BLaER1 (cell line): ENCODE measurements at regions not wholly inside any gene's neighbourhood (a gene's known extent, or its start where the extent isn't known, plus 50 kb on each side); places are given as distances from the start of the nearest gene placed in this dataset.
"Not testable (repeated sequence)": the region's sequence is repeated elsewhere in the genome, so short reads cannot be mapped to it uniquely, and the experiment has no call there.

Experiments used
- H3K27ac ChIP-seq: shearing (Covaris generic); formaldehyde crosslinking; 2 replicates; pipeline ENCODE4 v1.8.1; 2022
- H3K27me3 ChIP-seq: shearing (Covaris generic); formaldehyde crosslinking; 2 replicates; pipeline ENCODE4 v1.8.1; 2022
- H3K36me3 ChIP-seq: shearing (Covaris generic); formaldehyde crosslinking; 2 replicates; pipeline ENCODE4 v1.8.1; 2022
- H3K4me1 ChIP-seq: shearing (Covaris generic); formaldehyde crosslinking; 2 replicates; pipeline ENCODE4 v1.8.1; 2022
- H3K4me2 ChIP-seq: shearing (Covaris generic); formaldehyde crosslinking; 2 replicates; pipeline ENCODE4 v1.8.1; 2022
- H3K4me3 ChIP-seq: shearing (Covaris generic); formaldehyde crosslinking; 2 replicates; pipeline ENCODE4 v1.8.1; 2022
- H3K9ac ChIP-seq: shearing (Covaris generic); formaldehyde crosslinking; 2 replicates; pipeline ENCODE4 v1.8.1; 2022
- H3K9me3 ChIP-seq: shearing (Covaris generic); formaldehyde crosslinking; 2 replicates; pipeline ENCODE4 v1.8.1; 2022
- H4K20me1 ChIP-seq: shearing (Covaris generic); formaldehyde crosslinking; 2 replicates; pipeline ENCODE4 v1.8.1; 2022
- Cebpa-rat ChIP-seq: shearing (Covaris generic); IDR thresholded peaks from 2 replicates; pipeline ENCODE4 v1.8.1; 2022

- not testable (repeated sequence) for H3K36me3 ChIP-seq, H3K4me3 ChIP-seq, H4K20me1 ChIP-seq
These were observed 183.0 kb downstream of the HACE1 start for GRCh38 chr6:104676679-104677078.

GRCh38 chr6:104675161-104675560 lies 184.6 kb downstream of the HACE1 start:
- H4K20me1 ChIP-seq, H3K9ac ChIP-seq, H3K36me3 ChIP-seq: not testable (repeated sequence)

More at GRCh38 chr6:104676679-104677078, 183.0 kb downstream of the HACE1 start:
- not testable (repeated sequence) for H3K4me1 ChIP-seq, H3K27me3 ChIP-seq, H3K27ac ChIP-seq, H3K9ac ChIP-seq, H3K4me2 ChIP-seq
- H3K9me3 ChIP-seq = peaks cover 17% of the 10 kb centered on the region

GRCh38 chr6:104673078-104673477 lies 186.6 kb downstream of the HACE1 start:
- not testable (repeated sequence) for H3K36me3 ChIP-seq, H3K4me2 ChIP-seq, H3K4me3 ChIP-seq, H3K27me3 ChIP-seq, H3K27ac ChIP-seq, H4K20me1 ChIP-seq, H3K4me1 ChIP-seq, H3K9ac ChIP-seq
- H3K9me3 ChIP-seq = peaks cover 18% of the 10 kb centered on the region

More at GRCh38 chr6:104675161-104675560, 184.6 kb downstream of the HACE1 start:
- H3K4me3 ChIP-seq, H3K4me1 ChIP-seq, H3K4me2 ChIP-seq, H3K27ac ChIP-seq, H3K27me3 ChIP-seq: not testable (repeated sequence)
- H3K9me3 ChIP-seq = peaks cover 18% of the 10 kb centered on the region

- not testable (repeated sequence) for H3K4me2 ChIP-seq, H3K9ac ChIP-seq, H3K27me3 ChIP-seq, H3K36me3 ChIP-seq, H3K4me3 ChIP-seq, H4K20me1 ChIP-seq, H3K27ac ChIP-seq, H3K4me1 ChIP-seq
- H3K9me3 ChIP-seq = peaks cover 18% of the 10 kb centered on the region
These were observed 188.2 kb downstream of the HACE1 start for GRCh38 chr6:104671591-104671891.

GRCh38 chr6:104670834-104671590 lies 188.7 kb downstream of the HACE1 start:
- H4K20me1 ChIP-seq, H3K9ac ChIP-seq, H3K27me3 ChIP-seq, H3K27ac ChIP-seq, H3K4me1 ChIP-seq, H3K36me3 ChIP-seq, H3K4me2 ChIP-seq, H3K4me3 ChIP-seq: not testable (repeated sequence)
- peaks cover 20% of the 10 kb centered on the region for H3K9me3 ChIP-seq

GRCh38 chr6:104669483-104669882 lies 190.2 kb downstream of the HACE1 start:
- H3K4me3 ChIP-seq = no peak overlapping the region
- no peaks in the 10 kb centered on the region for H3K36me3 ChIP-seq
- no peaks in the 10 kb centered on the region for H4K20me1 ChIP-seq
- no peak overlapping the region for H3K4me2 ChIP-seq
- TF ChIP-seq Cebpa-rat = no peak
- H3K27ac ChIP-seq = no peak overlapping the region
- H3K4me1 ChIP-seq = no peaks in the 10 kb centered on the region
- no peak overlapping the region for H3K9ac ChIP-seq
- peaks cover 29% of the 10 kb centered on the region for H3K9me3 ChIP-seq
- H3K27me3 ChIP-seq = no peaks in the 10 kb centered on the region

- Histone ChIP-seq H3K4me3 (no peak overlapping the region), H3K4me1 (peaks cover 5% of the 10 kb centered on the region; the same call in 1 of the 2 replicates), H4K20me1 (no peaks in the 10 kb centered on the region), H3K9ac (no peak overlapping the region), H3K9me3 (no peaks in the 10 kb centered on the region), H3K4me2 (no peak overlapping the region), H3K27ac (no peak overlapping the region), H3K36me3 (no peaks in the 10 kb centered on the region), H3K27me3 (no peaks in the 10 kb centered on the region)
- TF ChIP-seq Cebpa-rat = no peak
These were observed 203.5 kb downstream of the HACE1 start for GRCh38 chr6:104656235-104656634.

GRCh38 chr6:104653781-104654180 lies 205.9 kb downstream of the HACE1 start:
- Histone ChIP-seq H3K4me2 (no peak overlapping the region), H3K27ac (no peak overlapping the region), H4K20me1 (no peaks in the 10 kb centered on the region), H3K4me3 (no peak overlapping the region), H3K4me1 (peaks cover 5% of the 10 kb centered on the region; the same call in 1 of the 2 replicates), H3K36me3 (no peaks in the 10 kb centered on the region), H3K27me3 (no peaks in the 10 kb centered on the region), H3K9ac (no peak overlapping the region), H3K9me3 (no peaks in the 10 kb centered on the region)
- no peak for TF ChIP-seq Cebpa-rat

- H3K27ac ChIP-seq = no peak overlapping the region
- no peaks in the 10 kb centered on the region for H3K27me3 ChIP-seq
- no peak overlapping the region for H3K4me3 ChIP-seq
- no peaks in the 10 kb centered on the region for H4K20me1 ChIP-seq
- no peak overlapping the region for H3K4me2 ChIP-seq
- H3K9ac ChIP-seq = no peak overlapping the region
- no peaks in the 10 kb centered on the region for H3K9me3 ChIP-seq
- H3K4me1 ChIP-seq = no peaks in the 10 kb centered on the region
- H3K36me3 ChIP-seq = no peaks in the 10 kb centered on the region
- no peak for TF ChIP-seq Cebpa-rat
These were observed 211.4 kb downstream of the HACE1 start for GRCh38 chr6:104648347-104648746.

- H3K4me2 ChIP-seq = no peak overlapping the region
- H3K27ac ChIP-seq = no peak overlapping the region
- TF ChIP-seq Cebpa-rat = no peak
- no peaks in the 10 kb centered on the region for H3K9me3 ChIP-seq
- no peak overlapping the region for H3K4me3 ChIP-seq
- peaks cover 6% of the 10 kb centered on the region; the same call in 1 of the 2 replicates for H3K4me1 ChIP-seq
- no peaks in the 10 kb centered on the region for H4K20me1 ChIP-seq
- no peak overlapping the region for H3K9ac ChIP-seq
- no peaks in the 10 kb centered on the region for H3K27me3 ChIP-seq
- no peaks in the 10 kb centered on the region for H3K36me3 ChIP-seq
These were observed 214.9 kb downstream of the HACE1 start for GRCh38 chr6:104644848-104645247.

- H3K27me3 ChIP-seq = no peaks in the 10 kb centered on the region
- H3K27ac ChIP-seq = no peak overlapping the region
- no peaks in the 10 kb centered on the region for H3K36me3 ChIP-seq
- H3K4me1 ChIP-seq = peaks cover 20% of the 10 kb centered on the region
- no peak overlapping the region for H3K4me3 ChIP-seq
- no peak for TF ChIP-seq Cebpa-rat
- H3K4me2 ChIP-seq = no peak overlapping the region
- no peaks in the 10 kb centered on the region for H4K20me1 ChIP-seq
- H3K9ac ChIP-seq = no peak overlapping the region
- no peaks in the 10 kb centered on the region for H3K9me3 ChIP-seq
These were observed 216.8 kb downstream of the HACE1 start for GRCh38 chr6:104642871-104643270.
